Rectal smooth muscle tissue (tissue), 1 donor: ENCODE measurements at regions not wholly inside any gene's neighbourhood (a gene's known extent, or its start where the extent isn't known, plus 50 kb on each side); places are given as distances from the start of the nearest gene placed in this dataset.

Experiments used
- H3K27ac ChIP-seq: one replicate; pipeline ENCODE4 v1.7.0; 2013; ENCODE audit warnings: low read depth, low read length, inconsistent platforms
- H3K27me3 ChIP-seq: one replicate; pipeline ENCODE4 v1.7.0; 2013; ENCODE audit warnings: low read length; ENCODE audit not compliant: control insufficient read depth, insufficient read depth
- H3K36me3 ChIP-seq: one replicate; pipeline ENCODE4 v1.7.0; 2013; ENCODE audit warnings: low read length; ENCODE audit not compliant: control insufficient read depth, insufficient read depth
- H3K4me1 ChIP-seq: one replicate; pipeline ENCODE4 v1.7.0; 2013; ENCODE audit warnings: low read length; ENCODE audit not compliant: control insufficient read depth, insufficient read depth
- H3K4me3 ChIP-seq: one replicate; pipeline ENCODE4 v1.7.0; 2013; ENCODE audit warnings: low read length
- H3K9ac ChIP-seq: one replicate; pipeline ENCODE4 v1.7.0; 2013; ENCODE audit warnings: low read length

GRCh38 chr11:29669310-29669709 is 347.5 kb downstream of the KCNA4 start:
- Histone ChIP-seq H3K4me1 (no peaks in the 10 kb centered on the region), H3K9ac (no peak overlapping the region), H3K36me3 (no peaks in the 10 kb centered on the region), H3K27me3 (no peaks in the 10 kb centered on the region), H3K4me3 (no peak overlapping the region), H3K27ac (no peak overlapping the region)

- H3K9ac ChIP-seq = no peak overlapping the region
- no peak overlapping the region for H3K4me3 ChIP-seq
Measured at GRCh38 chr11:29657709-29658108, 359.1 kb downstream of the KCNA4 start.

GRCh38 chr11:29656597-29656996 is 360.2 kb downstream of the KCNA4 start:
- no peaks in the 10 kb centered on the region for H3K4me1 ChIP-seq
- no peak overlapping the region for H3K27ac ChIP-seq
- H3K4me3 ChIP-seq = no peak overlapping the region
- H3K36me3 ChIP-seq = no peaks in the 10 kb centered on the region
- H3K9ac ChIP-seq = no peak overlapping the region
- no peaks in the 10 kb centered on the region for H3K27me3 ChIP-seq

More at GRCh38 chr11:29657709-29658108, 359.1 kb downstream of the KCNA4 start:
- Histone ChIP-seq H3K4me1 (no peaks in the 10 kb centered on the region), H3K27ac (no peak overlapping the region), H3K27me3 (no peaks in the 10 kb centered on the region), H3K36me3 (no peaks in the 10 kb centered on the region)

DNA sequence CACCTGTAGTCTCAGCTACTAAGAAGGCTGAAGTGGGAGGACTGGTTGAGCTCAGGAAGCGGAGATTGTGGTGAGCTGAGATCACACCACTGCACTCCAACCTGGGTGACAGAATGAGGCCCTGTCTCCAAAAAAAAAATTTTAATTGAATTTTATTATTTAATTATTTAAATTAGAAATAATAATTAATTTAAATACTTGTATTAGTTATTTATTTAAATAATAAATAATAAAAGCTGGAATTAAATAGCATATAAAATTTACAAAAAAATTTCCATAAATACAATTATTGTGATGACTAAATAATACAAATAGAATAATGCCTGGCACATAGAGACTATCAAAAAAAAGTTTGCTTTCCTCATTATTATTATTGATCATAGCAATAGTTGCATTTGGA is 371.5 kb downstream of the KCNA4 start:
- H3K9ac ChIP-seq = no peak overlapping the region
- no peaks in the 10 kb centered on the region for H3K36me3 ChIP-seq
- no peaks in the 10 kb centered on the region for H3K4me1 ChIP-seq
- H3K27ac ChIP-seq = no peak overlapping the region
- H3K27me3 ChIP-seq = no peaks in the 10 kb centered on the region
- H3K4me3 ChIP-seq = no peak overlapping the region

- no peak overlapping the region for H3K27ac ChIP-seq
- H3K4me1 ChIP-seq = no peaks in the 10 kb centered on the region
- no peaks in the 10 kb centered on the region for H3K27me3 ChIP-seq
- no peaks in the 10 kb centered on the region for H3K36me3 ChIP-seq
- no peak overlapping the region for H3K9ac ChIP-seq
- no peak overlapping the region for H3K4me3 ChIP-seq
Measured at GRCh38 chr11:29641201-29641600, 375.6 kb downstream of the KCNA4 start.

GRCh38 chr11:29634744-29635143 is 382.1 kb downstream of the KCNA4 start:
- no peak overlapping the region for H3K27ac ChIP-seq
- no peaks in the 10 kb centered on the region for H3K36me3 ChIP-seq
- H3K27me3 ChIP-seq = no peaks in the 10 kb centered on the region
- H3K9ac ChIP-seq = no peak overlapping the region
- no peaks in the 10 kb centered on the region for H3K4me1 ChIP-seq
- no peak overlapping the region for H3K4me3 ChIP-seq

DNA sequence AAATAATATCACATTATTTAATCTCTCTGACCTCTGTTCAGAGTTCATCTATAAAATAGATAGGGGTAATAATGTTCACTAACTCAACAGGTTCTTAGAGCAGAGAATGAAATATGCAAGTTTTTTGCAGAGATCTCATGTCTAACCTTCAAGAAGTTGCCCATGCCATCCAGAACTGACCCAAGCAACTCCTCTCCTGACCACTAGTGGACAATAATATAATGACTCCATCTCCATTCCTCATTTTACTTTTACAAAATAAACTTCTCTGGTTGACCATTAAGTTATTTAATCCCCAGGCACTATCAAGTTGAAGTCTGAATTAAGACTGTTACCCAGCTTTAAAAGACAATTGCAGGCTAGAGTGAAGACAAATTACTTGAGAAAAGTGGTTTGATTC is 382.6 kb downstream of the KCNA4 start:
- H3K27ac ChIP-seq = no peak overlapping the region
- H3K4me1 ChIP-seq = no peaks in the 10 kb centered on the region
- H3K9ac ChIP-seq = no peak overlapping the region
- H3K4me3 ChIP-seq = no peak overlapping the region
- no peaks in the 10 kb centered on the region for H3K27me3 ChIP-seq
- H3K36me3 ChIP-seq = no peaks in the 10 kb centered on the region

DNA sequence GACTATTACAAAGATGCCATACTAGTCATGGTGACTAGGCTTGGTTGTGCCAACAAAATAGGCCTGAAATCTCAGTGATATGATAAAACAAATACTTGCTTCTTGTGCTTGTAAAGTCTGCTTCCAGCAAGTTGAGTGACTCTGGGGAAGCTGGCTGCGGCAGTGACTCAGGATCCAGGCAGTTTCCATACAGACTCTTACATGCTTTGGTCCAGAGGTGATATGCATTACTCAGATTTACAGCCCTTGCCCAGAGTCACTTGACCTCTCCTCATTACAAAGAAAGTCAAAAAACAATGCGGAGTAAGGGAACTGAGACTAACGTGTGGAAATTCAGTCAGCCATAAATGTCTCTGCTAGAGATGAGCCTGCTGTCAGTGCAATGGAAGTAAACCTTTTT is 387.5 kb downstream of the KCNA4 start:
- Histone ChIP-seq H3K27ac (no peak overlapping the region), H3K4me3 (no peak overlapping the region), H3K27me3 (no peaks in the 10 kb centered on the region), H3K36me3 (no peaks in the 10 kb centered on the region), H3K4me1 (no peaks in the 10 kb centered on the region), H3K9ac (no peak overlapping the region)

DNA sequence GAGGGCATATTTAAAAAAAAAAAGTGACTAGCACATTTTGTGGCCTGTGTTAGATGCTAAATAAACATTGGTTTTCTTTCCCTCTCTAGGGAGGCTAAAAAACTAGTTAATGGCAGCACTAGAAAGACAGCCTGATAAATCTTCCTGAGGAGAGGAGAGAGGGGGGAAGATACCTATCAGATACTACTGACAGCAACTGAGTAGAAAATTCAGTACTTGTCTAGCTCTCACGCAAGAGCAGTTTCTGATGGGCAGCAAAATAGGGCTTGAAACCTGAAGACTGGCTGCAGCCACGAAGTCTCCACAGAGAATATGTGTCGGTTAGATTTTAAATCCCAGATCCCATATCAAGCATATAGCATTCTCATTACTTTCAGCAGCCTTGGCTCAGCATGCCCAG is 388.2 kb downstream of the KCNA4 start:
- H3K9ac ChIP-seq = no peak overlapping the region

GRCh38 chr11:29627541-29627940 is 389.3 kb downstream of the KCNA4 start:
- H3K9ac ChIP-seq = no peak overlapping the region
- no peak overlapping the region for H3K4me3 ChIP-seq
- no peak overlapping the region for H3K27ac ChIP-seq
- no peaks in the 10 kb centered on the region for H3K27me3 ChIP-seq
- H3K4me1 ChIP-seq = no peaks in the 10 kb centered on the region
- H3K36me3 ChIP-seq = no peaks in the 10 kb centered on the region

More for the DNA sequence above, 388.2 kb downstream of the KCNA4 start:
- H3K27ac ChIP-seq = no peak overlapping the region
- no peak overlapping the region for H3K4me3 ChIP-seq
- no peaks in the 10 kb centered on the region for H3K36me3 ChIP-seq
- H3K4me1 ChIP-seq = no peaks in the 10 kb centered on the region
- no peaks in the 10 kb centered on the region for H3K27me3 ChIP-seq

GRCh38 chr11:29623144-29623722 is 393.6 kb downstream of the KCNA4 start:
- Histone ChIP-seq H3K4me1 (no peaks in the 10 kb centered on the region), H3K9ac (no peak overlapping the region), H3K27me3 (no peaks in the 10 kb centered on the region), H3K27ac (no peak overlapping the region), H3K36me3 (no peaks in the 10 kb centered on the region), H3K4me3 (no peak overlapping the region)

GRCh38 chr11:29616611-29617010 is 400.2 kb downstream of the KCNA4 start:
- Histone ChIP-seq H3K27me3 (no peaks in the 10 kb centered on the region), H3K9ac (no peak overlapping the region), H3K27ac (no peak overlapping the region), H3K4me3 (no peak overlapping the region), H3K36me3 (no peaks in the 10 kb centered on the region), H3K4me1 (no peaks in the 10 kb centered on the region)

DNA sequence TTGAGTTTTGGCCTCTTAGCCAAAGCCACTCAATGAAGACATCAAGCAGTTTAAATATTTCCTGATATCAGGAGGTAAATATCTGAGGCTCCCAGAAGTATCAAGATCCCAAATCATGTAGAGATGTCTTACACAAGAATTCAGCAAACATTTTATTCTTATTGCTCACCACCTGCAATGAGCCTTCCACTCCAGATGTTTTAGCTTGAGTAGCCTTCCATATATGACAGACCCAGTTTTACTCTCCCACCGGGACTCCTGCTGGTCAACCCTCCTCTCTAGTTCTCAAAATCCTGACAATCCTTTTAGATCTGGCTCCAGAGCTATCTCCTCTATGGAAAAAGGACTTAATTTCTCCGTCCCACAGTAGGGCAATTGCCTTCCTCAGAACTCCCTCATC is 404.4 kb downstream of the KCNA4 start:
- H3K4me3 ChIP-seq = no peak overlapping the region
- no peaks in the 10 kb centered on the region for H3K4me1 ChIP-seq
- no peaks in the 10 kb centered on the region for H3K27me3 ChIP-seq
- H3K36me3 ChIP-seq = no peaks in the 10 kb centered on the region
- H3K9ac ChIP-seq = no peak overlapping the region
- no peak overlapping the region for H3K27ac ChIP-seq
